Trophoblast cell (in vitro differentiated cells and primary cell): ENCODE measurements at regions not wholly inside any gene's neighbourhood (a gene's known extent, or its start where the extent isn't known, plus 50 kb on each side); places are given as distances from the start of the nearest gene placed in this dataset.

Experiments
- DNase-seq, 2 donors: peaks; one replicate each; pipeline ENCODE4 v3.0.0-alpha.2; 2016
- H2AFZ ChIP-seq: 2 replicates; pipeline ENCODE4 v1.6.1; 2013; ENCODE audit warnings: low read length, moderate library complexity, mild to moderate bottlenecking; ENCODE audit not compliant: insufficient read depth, poor library complexity
- H2AK5ac ChIP-seq: 2 replicates; pipeline ENCODE4 v1.6.1; 2013; ENCODE audit warnings: mild to moderate bottlenecking, low read length
- H2BK120ac ChIP-seq: 2 replicates; pipeline ENCODE4 v1.6.1; 2013; ENCODE audit warnings: low read length, mild to moderate bottlenecking, moderate library complexity; ENCODE audit not compliant: insufficient read depth, poor library complexity
- H2BK12ac ChIP-seq: 2 replicates; pipeline ENCODE4 v1.6.1; 2013; ENCODE audit warnings: mild to moderate bottlenecking, low read length, moderate library complexity
- H2BK5ac ChIP-seq: 2 replicates; pipeline ENCODE4 v1.6.1; 2013; ENCODE audit warnings: low read length, low read depth, moderate library complexity, mild to moderate bottlenecking; ENCODE audit not compliant: poor library complexity
- H3K14ac ChIP-seq: 2 replicates; pipeline ENCODE4 v1.6.1; 2013; ENCODE audit warnings: mild to moderate bottlenecking, low read length
- H3K18ac ChIP-seq: 2 replicates; pipeline ENCODE4 v1.6.1; 2013; ENCODE audit warnings: mild to moderate bottlenecking, low read length
- H3K23ac ChIP-seq: 2 replicates; pipeline ENCODE4 v1.6.1; 2013; ENCODE audit warnings: low read length
- H3K27ac ChIP-seq: 2 replicates; pipeline ENCODE4 v1.5.1; 2013; ENCODE audit warnings: low read depth, mild to moderate bottlenecking, inconsistent platforms, low read length, moderate library complexity
- H3K27me3 ChIP-seq: 2 replicates; pipeline ENCODE4 v1.6.1; 2013; ENCODE audit warnings: inconsistent platforms, mild to moderate bottlenecking, low read length, moderate library complexity; ENCODE audit not compliant: insufficient read depth
- H3K36me3 ChIP-seq, 2 experiments: 1 replicate in 1 of 2; 2 replicates in 1 of 2; pipeline ENCODE4 v1.6.1; 2013; ENCODE audit warnings: low read length in 2 of 2, mild to moderate bottlenecking in 2 of 2, moderate library complexity in 1 of 2; ENCODE audit not compliant: insufficient read depth in 2 of 2, control insufficient read depth in 1 of 2
- H3K4ac ChIP-seq: 2 replicates; pipeline ENCODE4 v1.6.1; 2013; ENCODE audit warnings: low read depth, mild to moderate bottlenecking, low read length, moderate library complexity
- H3K4me1 ChIP-seq, 2 experiments: 1 replicate in 1 of 2; 2 replicates in 1 of 2; pipeline ENCODE4 v1.6.1; 2013; ENCODE audit warnings: low read length in 2 of 2, mild to moderate bottlenecking in 2 of 2, moderate library complexity in 1 of 2; ENCODE audit not compliant: insufficient read depth in 2 of 2, control insufficient read depth in 1 of 2
- H3K4me2 ChIP-seq: 2 replicates; pipeline ENCODE4 v1.6.1; 2013; ENCODE audit warnings: inconsistent platforms, mild to moderate bottlenecking, low read length, moderate library complexity
- H3K4me3 ChIP-seq: 2 replicates; pipeline ENCODE4 v1.5.1; 2013; ENCODE audit warnings: mild to moderate bottlenecking, low read depth, low read length, inconsistent platforms
- H3K79me1 ChIP-seq: one replicate; pipeline ENCODE4 v1.6.1; 2013; ENCODE audit warnings: low read length
- H3K79me2 ChIP-seq: 2 replicates; pipeline ENCODE4 v1.6.1; 2013; ENCODE audit warnings: low read length, mild to moderate bottlenecking; ENCODE audit not compliant: control insufficient read depth, insufficient read depth, poor library complexity
- H3K9ac ChIP-seq: 2 replicates; pipeline ENCODE4 v1.6.1; 2013; ENCODE audit warnings: mild to moderate bottlenecking, low read length
- H3K9me3 ChIP-seq: 2 replicates; pipeline ENCODE4 v1.6.1; 2013; ENCODE audit warnings: low read depth, mild to moderate bottlenecking, control low read depth, inconsistent platforms, low read length; ENCODE audit not compliant: insufficient read depth
- H4K12ac ChIP-seq: 2 replicates; pipeline ENCODE4 v1.6.1; 2013; ENCODE audit warnings: low read depth, mild to moderate bottlenecking, low read length, moderate library complexity
- H4K8ac ChIP-seq: 2 replicates; pipeline ENCODE4 v1.6.1; 2013; ENCODE audit warnings: low read depth, mild to moderate bottlenecking, low read length, moderate library complexity
- H4K91ac ChIP-seq: one replicate; pipeline ENCODE4 v1.6.1; 2013; ENCODE audit warnings: low read depth, mild to moderate bottlenecking, low read length, moderate library complexity
- WGBS: extraction: QIAGEN DNeasy Blood & Tissue Kit; methylation state at CpG from one replicate; pipeline ENCODE4 v1.1.7; 2013; ENCODE audit warnings: missing lambda C conversion rate; ENCODE audit not compliant: insufficient read length, insufficient coverage; ENCODE audit errors: extremely low coverage; 5-methylcytosine and 5-hydroxymethylcytosine counted together

DNA sequence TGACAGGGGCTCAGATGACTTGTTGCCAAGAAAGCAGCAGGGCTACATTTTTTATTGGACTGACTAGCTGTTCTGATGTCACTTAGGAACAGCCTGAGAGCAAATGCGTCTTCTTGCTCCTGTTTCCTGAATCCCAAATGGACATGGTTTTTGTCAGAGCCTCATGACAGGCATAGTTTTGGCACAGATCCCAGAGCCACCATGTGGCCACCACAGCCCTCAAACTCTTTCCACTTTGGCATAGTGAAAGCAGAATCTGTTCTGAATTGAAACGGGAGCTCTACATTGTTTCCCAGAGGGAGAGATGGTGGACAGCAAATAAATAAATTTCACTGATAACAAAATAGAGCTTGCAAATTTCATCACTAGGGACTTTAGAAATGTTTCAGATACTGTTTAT is 222.2 kb downstream of the C11orf87 start:
- Histone ChIP-seq H3K4me1 (no peaks in the 10 kb centered on the region), H3K36me3 (no peaks in the 10 kb centered on the region), H2AK5ac (no peak overlapping the region), H3K9me3 (no peaks in the 10 kb centered on the region), H3K9ac (no peak overlapping the region), H2BK120ac (no peak overlapping the region), H4K91ac (no peak overlapping the region), H3K4ac (no peak overlapping the region), H2AFZ (no peak overlapping the region), H3K79me1 (no peaks in the 10 kb centered on the region), H3K4me2 (no peak overlapping the region), H4K12ac (no peak overlapping the region), H3K23ac (no peak overlapping the region), H3K79me2 (no peaks in the 10 kb centered on the region), H3K18ac (no peak overlapping the region), H3K4me3 (no peak overlapping the region), H3K14ac (no peak overlapping the region), H3K27ac (no peak overlapping the region), H3K27me3 (no peaks in the 10 kb centered on the region), H2BK5ac (no peak overlapping the region), H2BK12ac (no peak overlapping the region), H4K8ac (no peak overlapping the region)
- no peak for DNase-seq
- WGBS = no CpG with 5 or more reads among the region's 2 CpGs

DNA sequence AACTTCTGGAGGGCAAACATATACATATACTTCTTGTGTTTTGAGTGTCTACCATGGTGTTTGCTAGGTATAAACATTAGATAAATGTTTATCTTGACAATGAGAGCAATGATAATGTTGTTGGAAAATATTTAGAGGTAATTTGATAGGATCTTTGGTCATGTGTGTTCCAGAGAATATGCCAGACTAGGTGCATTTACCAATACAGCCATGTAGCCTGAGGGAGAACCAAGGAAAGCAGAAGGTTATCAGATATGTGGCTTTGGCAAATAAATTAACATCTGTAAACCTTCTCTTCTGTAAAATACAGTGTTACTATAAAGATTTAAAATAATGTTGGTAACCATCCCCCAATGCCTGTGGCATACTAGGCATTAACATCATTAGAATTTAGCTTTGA is 226.8 kb downstream of the C11orf87 start:
- Histone ChIP-seq H3K9me3 (no peaks in the 10 kb centered on the region), H2AFZ (no peak overlapping the region), H3K9ac (no peak overlapping the region), H3K79me2 (no peaks in the 10 kb centered on the region), H2BK5ac (no peak overlapping the region), H2BK120ac (no peak overlapping the region), H3K27ac (no peak overlapping the region), H3K18ac (no peak overlapping the region), H2AK5ac (no peak overlapping the region), H3K79me1 (no peaks in the 10 kb centered on the region), H4K91ac (no peak overlapping the region), H2BK12ac (no peak overlapping the region), H3K36me3 (no peaks in the 10 kb centered on the region), H3K23ac (no peak overlapping the region), H3K4me1 (no peaks in the 10 kb centered on the region), H3K27me3 (no peaks in the 10 kb centered on the region), H4K12ac (no peak overlapping the region), H3K4me2 (no peak overlapping the region), H3K14ac (no peak overlapping the region), H3K4me3 (no peak overlapping the region), H3K4ac (no peak overlapping the region), H4K8ac (no peak overlapping the region)
- no peak for DNase-seq

DNA sequence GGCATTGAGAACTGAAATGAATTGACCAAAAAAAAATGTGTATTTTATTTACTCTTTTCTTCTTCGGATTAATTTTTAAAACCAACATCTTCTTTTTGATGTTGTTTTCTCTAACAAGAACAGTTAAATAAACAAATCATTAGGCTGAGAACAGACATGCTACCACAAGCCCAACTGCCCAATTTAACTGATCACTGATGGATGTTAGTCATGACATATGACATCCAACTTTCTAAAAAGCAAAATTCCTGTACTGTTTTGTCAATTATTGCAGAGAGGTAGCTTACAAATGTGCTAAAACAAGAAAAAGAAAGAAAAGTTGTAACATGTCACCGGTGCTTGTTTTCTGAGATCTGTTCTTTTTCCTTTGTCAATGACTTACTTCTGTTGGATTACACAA is 232.1 kb downstream of the C11orf87 start:
- Histone ChIP-seq H3K4me1 (no peaks in the 10 kb centered on the region), H3K4me2 (no peak overlapping the region), H2BK12ac (no peak overlapping the region), H3K36me3 (no peaks in the 10 kb centered on the region), H3K4me3 (no peak overlapping the region), H2AK5ac (no peak overlapping the region), H3K9me3 (no peaks in the 10 kb centered on the region), H3K18ac (no peak overlapping the region), H4K12ac (no peak overlapping the region), H2BK120ac (no peak overlapping the region), H3K23ac (no peak overlapping the region), H4K91ac (no peak overlapping the region), H3K4ac (no peak overlapping the region), H3K79me2 (no peaks in the 10 kb centered on the region), H3K79me1 (no peaks in the 10 kb centered on the region), H2AFZ (no peak overlapping the region), H3K27me3 (no peaks in the 10 kb centered on the region), H3K14ac (no peak overlapping the region), H4K8ac (no peak overlapping the region), H3K9ac (no peak overlapping the region), H3K27ac (no peak overlapping the region), H2BK5ac (no peak overlapping the region)
- no CpG with 5 or more reads among the region's 2 CpGs for WGBS
- no peak for DNase-seq

DNA sequence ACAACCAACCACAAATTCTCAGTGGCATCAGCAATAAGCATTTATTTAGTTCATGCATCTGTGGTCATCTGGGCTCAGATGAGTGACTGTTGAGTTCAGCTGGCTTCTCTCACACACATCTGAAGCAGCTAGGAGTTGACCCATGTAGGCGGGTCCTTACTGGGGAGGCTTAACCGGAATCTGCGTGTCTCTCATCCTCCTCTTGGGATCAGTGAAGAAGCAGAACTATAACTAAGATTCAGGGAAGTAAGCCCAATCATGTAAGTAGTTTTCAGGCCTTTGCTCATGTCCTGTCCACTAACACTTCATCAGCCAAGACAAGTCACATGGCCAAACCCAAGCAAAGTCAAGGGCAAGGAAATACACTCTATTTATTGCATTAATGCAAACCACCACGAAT is 236.2 kb downstream of the C11orf87 start:
- H3K4me2 ChIP-seq = no peak overlapping the region
- H3K23ac ChIP-seq = no peak overlapping the region
- no peaks in the 10 kb centered on the region for H3K36me3 ChIP-seq
- no CpG with 5 or more reads among the region's 4 CpGs for WGBS
- H2AK5ac ChIP-seq = no peak overlapping the region
- no peak overlapping the region for H2BK12ac ChIP-seq
- H2BK5ac ChIP-seq = no peak overlapping the region
- no peak overlapping the region for H3K4ac ChIP-seq
- no peak overlapping the region for H4K12ac ChIP-seq
- no peak for DNase-seq
- no peak overlapping the region for H4K91ac ChIP-seq
- no peaks in the 10 kb centered on the region for H3K4me1 ChIP-seq
- no peak overlapping the region for H3K27ac ChIP-seq
- H2BK120ac ChIP-seq = no peak overlapping the region
- H3K27me3 ChIP-seq = no peaks in the 10 kb centered on the region
- H2AFZ ChIP-seq = no peak overlapping the region
- no peak overlapping the region for H3K18ac ChIP-seq
- H3K9ac ChIP-seq = no peak overlapping the region
- H3K9me3 ChIP-seq = no peaks in the 10 kb centered on the region
- H3K4me3 ChIP-seq = no peak overlapping the region
- no peak overlapping the region for H4K8ac ChIP-seq
- H3K79me2 ChIP-seq = no peaks in the 10 kb centered on the region
- no peak overlapping the region for H3K14ac ChIP-seq
- H3K79me1 ChIP-seq = no peaks in the 10 kb centered on the region

DNA sequence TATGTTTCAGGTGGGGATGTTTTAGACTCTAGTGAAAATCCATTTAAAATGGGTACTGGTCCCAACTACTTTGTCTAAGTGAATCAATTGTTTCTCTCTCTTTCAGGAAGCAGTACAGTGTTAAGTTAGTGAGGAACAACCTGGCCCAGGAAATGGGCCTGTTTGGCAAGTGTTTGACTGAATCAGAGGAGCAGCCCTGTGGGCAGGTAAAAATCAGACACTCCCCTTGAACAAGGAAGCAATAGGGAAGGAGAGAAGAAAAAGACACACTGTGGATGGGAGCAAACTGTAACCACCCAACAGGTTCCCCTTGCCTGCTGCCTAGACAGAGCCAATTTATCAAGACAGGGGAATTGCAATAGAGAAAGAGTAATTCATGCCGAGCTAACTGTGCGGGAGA is 245.7 kb downstream of the C11orf87 start:
- Histone ChIP-seq H3K36me3 (no peaks in the 10 kb centered on the region), H3K9ac (no peak overlapping the region), H3K4me1 (no peaks in the 10 kb centered on the region), H3K27me3 (no peaks in the 10 kb centered on the region), H3K23ac (no peak overlapping the region), H2AFZ (no peak overlapping the region), H4K91ac (no peak overlapping the region), H2BK120ac (no peak overlapping the region), H4K12ac (no peak overlapping the region), H3K18ac (no peak overlapping the region), H3K79me1 (no peaks in the 10 kb centered on the region), H2BK5ac (no peak overlapping the region), H2AK5ac (no peak overlapping the region), H3K79me2 (no peaks in the 10 kb centered on the region), H3K27ac (no peak overlapping the region), H2BK12ac (no peak overlapping the region), H3K4ac (no peak overlapping the region), H3K4me2 (no peak overlapping the region), H3K9me3 (peaks cover 4% of the 10 kb centered on the region), H4K8ac (no peak overlapping the region), H3K4me3 (no peak overlapping the region), H3K14ac (no peak overlapping the region)
- DNase-seq = no peak
- WGBS = no CpG with 5 or more reads among the region's 2 CpGs
